Trophoblast cell (in vitro differentiated cells and primary cell): ENCODE measurements at regions not wholly inside any gene's neighbourhood (a gene's known extent, or its start where the extent isn't known, plus 50 kb on each side); places are given as distances from the start of the nearest gene placed in this dataset.

Experiments
- DNase-seq, 2 donors: peaks; one replicate each; pipeline ENCODE4 v3.0.0-alpha.2; 2016
- H2AFZ ChIP-seq: 2 replicates; pipeline ENCODE4 v1.6.1; 2013; ENCODE audit warnings: low read length, moderate library complexity, mild to moderate bottlenecking; ENCODE audit not compliant: insufficient read depth, poor library complexity
- H2AK5ac ChIP-seq: 2 replicates; pipeline ENCODE4 v1.6.1; 2013; ENCODE audit warnings: mild to moderate bottlenecking, low read length
- H2BK120ac ChIP-seq: 2 replicates; pipeline ENCODE4 v1.6.1; 2013; ENCODE audit warnings: low read length, mild to moderate bottlenecking, moderate library complexity; ENCODE audit not compliant: insufficient read depth, poor library complexity
- H2BK12ac ChIP-seq: 2 replicates; pipeline ENCODE4 v1.6.1; 2013; ENCODE audit warnings: mild to moderate bottlenecking, low read length, moderate library complexity
- H2BK5ac ChIP-seq: 2 replicates; pipeline ENCODE4 v1.6.1; 2013; ENCODE audit warnings: low read length, low read depth, moderate library complexity, mild to moderate bottlenecking; ENCODE audit not compliant: poor library complexity
- H3K14ac ChIP-seq: 2 replicates; pipeline ENCODE4 v1.6.1; 2013; ENCODE audit warnings: mild to moderate bottlenecking, low read length
- H3K18ac ChIP-seq: 2 replicates; pipeline ENCODE4 v1.6.1; 2013; ENCODE audit warnings: mild to moderate bottlenecking, low read length
- H3K23ac ChIP-seq: 2 replicates; pipeline ENCODE4 v1.6.1; 2013; ENCODE audit warnings: low read length
- H3K27ac ChIP-seq: 2 replicates; pipeline ENCODE4 v1.5.1; 2013; ENCODE audit warnings: low read depth, mild to moderate bottlenecking, inconsistent platforms, low read length, moderate library complexity
- H3K27me3 ChIP-seq: 2 replicates; pipeline ENCODE4 v1.6.1; 2013; ENCODE audit warnings: inconsistent platforms, mild to moderate bottlenecking, low read length, moderate library complexity; ENCODE audit not compliant: insufficient read depth
- H3K36me3 ChIP-seq, 2 experiments: 1 replicate in 1 of 2; 2 replicates in 1 of 2; pipeline ENCODE4 v1.6.1; 2013; ENCODE audit warnings: low read length in 2 of 2, mild to moderate bottlenecking in 2 of 2, moderate library complexity in 1 of 2; ENCODE audit not compliant: insufficient read depth in 2 of 2, control insufficient read depth in 1 of 2
- H3K4ac ChIP-seq: 2 replicates; pipeline ENCODE4 v1.6.1; 2013; ENCODE audit warnings: low read depth, mild to moderate bottlenecking, low read length, moderate library complexity
- H3K4me1 ChIP-seq, 2 experiments: 1 replicate in 1 of 2; 2 replicates in 1 of 2; pipeline ENCODE4 v1.6.1; 2013; ENCODE audit warnings: low read length in 2 of 2, mild to moderate bottlenecking in 2 of 2, moderate library complexity in 1 of 2; ENCODE audit not compliant: insufficient read depth in 2 of 2, control insufficient read depth in 1 of 2
- H3K4me2 ChIP-seq: 2 replicates; pipeline ENCODE4 v1.6.1; 2013; ENCODE audit warnings: inconsistent platforms, mild to moderate bottlenecking, low read length, moderate library complexity
- H3K4me3 ChIP-seq: 2 replicates; pipeline ENCODE4 v1.5.1; 2013; ENCODE audit warnings: mild to moderate bottlenecking, low read depth, low read length, inconsistent platforms
- H3K79me1 ChIP-seq: one replicate; pipeline ENCODE4 v1.6.1; 2013; ENCODE audit warnings: low read length
- H3K79me2 ChIP-seq: 2 replicates; pipeline ENCODE4 v1.6.1; 2013; ENCODE audit warnings: low read length, mild to moderate bottlenecking; ENCODE audit not compliant: control insufficient read depth, insufficient read depth, poor library complexity
- H3K9ac ChIP-seq: 2 replicates; pipeline ENCODE4 v1.6.1; 2013; ENCODE audit warnings: mild to moderate bottlenecking, low read length
- H3K9me3 ChIP-seq: 2 replicates; pipeline ENCODE4 v1.6.1; 2013; ENCODE audit warnings: low read depth, mild to moderate bottlenecking, control low read depth, inconsistent platforms, low read length; ENCODE audit not compliant: insufficient read depth
- H4K12ac ChIP-seq: 2 replicates; pipeline ENCODE4 v1.6.1; 2013; ENCODE audit warnings: low read depth, mild to moderate bottlenecking, low read length, moderate library complexity
- H4K8ac ChIP-seq: 2 replicates; pipeline ENCODE4 v1.6.1; 2013; ENCODE audit warnings: low read depth, mild to moderate bottlenecking, low read length, moderate library complexity
- H4K91ac ChIP-seq: one replicate; pipeline ENCODE4 v1.6.1; 2013; ENCODE audit warnings: low read depth, mild to moderate bottlenecking, low read length, moderate library complexity
- WGBS: extraction: QIAGEN DNeasy Blood & Tissue Kit; methylation state at CpG from one replicate; pipeline ENCODE4 v1.1.7; 2013; ENCODE audit warnings: missing lambda C conversion rate; ENCODE audit not compliant: insufficient read length, insufficient coverage; ENCODE audit errors: extremely low coverage; 5-methylcytosine and 5-hydroxymethylcytosine counted together

GRCh38 chr3:59300733-59301132, 250.9 kb upstream of the CFAP20DC start:
- Histone ChIP-seq H2AK5ac (no peak overlapping the region), H3K9me3 (peaks cover under 1% of the 10 kb centered on the region), H3K27me3 (no peaks in the 10 kb centered on the region), H2BK12ac (no peak overlapping the region), H4K91ac (no peak overlapping the region), H3K4me3 (no peak overlapping the region), H3K4me2 (no peak overlapping the region), H3K27ac (no peak overlapping the region), H3K9ac (no peak overlapping the region), H3K4ac (no peak overlapping the region), H3K36me3 (no peaks in the 10 kb centered on the region), H3K4me1 (no peaks in the 10 kb centered on the region), H2BK120ac (no peak overlapping the region), H2AFZ (no peak overlapping the region), H4K12ac (no peak overlapping the region), H3K79me2 (no peaks in the 10 kb centered on the region), H3K14ac (no peak overlapping the region), H3K79me1 (no peaks in the 10 kb centered on the region), H3K18ac (no peak overlapping the region), H2BK5ac (no peak overlapping the region), H4K8ac (no peak overlapping the region), H3K23ac (peak overlapping the region; percentile 95)
- no peak for DNase-seq
- no CpG with 5 or more reads among the region's 1 CpG for WGBS

DNA sequence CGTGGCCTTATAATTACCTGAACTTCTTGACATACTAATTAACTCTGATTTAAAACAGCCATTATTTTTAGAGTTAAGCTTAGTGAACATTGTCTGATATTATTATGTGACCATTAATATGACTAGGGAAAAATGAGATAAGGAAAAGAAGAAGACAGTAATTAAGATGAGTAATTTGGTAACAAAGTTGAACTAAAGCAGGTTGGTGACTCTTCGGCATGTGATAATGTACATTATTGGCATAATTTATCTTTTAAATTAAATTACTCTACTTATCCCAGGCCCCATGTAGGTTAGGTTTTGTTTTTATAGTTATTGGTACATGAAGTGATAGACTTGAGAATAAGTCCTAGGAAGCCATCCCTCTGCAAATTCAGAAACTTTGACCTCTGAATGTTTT, 249.7 kb upstream of the CFAP20DC start:
- H3K36me3 ChIP-seq = no peaks in the 10 kb centered on the region

DNA sequence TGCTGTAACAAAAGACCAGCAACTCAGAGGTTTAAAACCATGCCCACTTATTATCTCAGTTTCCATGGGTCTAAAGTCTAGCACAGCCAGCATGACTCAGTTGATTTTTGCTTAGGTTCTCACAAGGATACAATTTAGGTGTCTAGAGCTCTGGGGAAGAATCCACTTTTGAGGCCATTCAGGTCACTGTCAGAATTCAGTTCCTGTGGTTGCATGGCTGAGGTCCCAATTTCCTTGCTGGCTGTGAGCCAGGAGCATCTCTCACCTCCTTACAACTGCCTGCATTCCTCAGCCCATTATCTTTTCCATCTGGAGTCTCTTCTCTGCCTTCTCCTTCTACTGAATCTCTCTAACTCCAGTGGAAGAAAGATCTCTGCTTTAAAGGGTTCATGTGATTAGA, 240.5 kb upstream of the CFAP20DC start:
- Histone ChIP-seq H4K8ac (no peak overlapping the region), H3K27ac (no peak overlapping the region), H3K4me1 (no peaks in the 10 kb centered on the region), H2AFZ (no peak overlapping the region), H4K91ac (no peak overlapping the region), H3K79me1 (no peaks in the 10 kb centered on the region), H2BK5ac (no peak overlapping the region), H3K18ac (no peak overlapping the region), H3K79me2 (no peaks in the 10 kb centered on the region), H4K12ac (no peak overlapping the region), H3K4me2 (no peak overlapping the region), H3K4ac (no peak overlapping the region), H2BK120ac (no peak overlapping the region), H3K9ac (no peak overlapping the region), H3K14ac (no peak overlapping the region), H2AK5ac (no peak overlapping the region), H3K4me3 (no peak overlapping the region), H3K36me3 (no peaks in the 10 kb centered on the region), H3K23ac (no peak overlapping the region), H3K9me3 (peaks cover 3% of the 10 kb centered on the region), H3K27me3 (no peaks in the 10 kb centered on the region), H2BK12ac (no peak overlapping the region)
- no peak for DNase-seq

More for the DNA sequence above, 249.7 kb upstream of the CFAP20DC start:
- Histone ChIP-seq H2BK12ac (no peak overlapping the region), H2AK5ac (no peak overlapping the region), H3K4me3 (no peak overlapping the region), H3K27me3 (no peaks in the 10 kb centered on the region), H3K4me1 (no peaks in the 10 kb centered on the region), H3K9ac (no peak overlapping the region), H3K4me2 (no peak overlapping the region), H2BK120ac (no peak overlapping the region), H3K79me2 (no peaks in the 10 kb centered on the region), H3K18ac (no peak overlapping the region), H4K8ac (no peak overlapping the region), H4K12ac (no peak overlapping the region), H3K4ac (no peak overlapping the region), H4K91ac (no peak overlapping the region), H3K79me1 (no peaks in the 10 kb centered on the region), H3K23ac (no peak overlapping the region), H3K9me3 (peaks cover 3% of the 10 kb centered on the region), H2AFZ (no peak overlapping the region), H3K14ac (no peak overlapping the region), H3K27ac (no peak overlapping the region), H2BK5ac (no peak overlapping the region)
- DNase-seq = no peak
- WGBS = no CpG with 5 or more reads among the region's 2 CpGs

GRCh38 chr3:59289831-59290230, 240.0 kb upstream of the CFAP20DC start:
- Histone ChIP-seq H3K14ac (no peak overlapping the region), H2AFZ (no peak overlapping the region), H3K79me2 (no peaks in the 10 kb centered on the region), H3K4me1 (no peaks in the 10 kb centered on the region), H2BK12ac (no peak overlapping the region), H4K12ac (no peak overlapping the region), H3K79me1 (no peaks in the 10 kb centered on the region), H3K36me3 (no peaks in the 10 kb centered on the region), H2BK120ac (no peak overlapping the region), H3K4me3 (no peak overlapping the region), H3K27me3 (no peaks in the 10 kb centered on the region), H3K23ac (no peak overlapping the region), H3K9me3 (peaks cover 3% of the 10 kb centered on the region), H3K27ac (no peak overlapping the region), H3K9ac (no peak overlapping the region), H3K18ac (no peak overlapping the region), H2AK5ac (no peak overlapping the region), H2BK5ac (no peak overlapping the region), H3K4me2 (no peak overlapping the region), H3K4ac (no peak overlapping the region), H4K91ac (no peak overlapping the region), H4K8ac (no peak overlapping the region)
- WGBS = no CpG with 5 or more reads among the region's 1 CpG
- no peak for DNase-seq
